SK-N-SH treated with all-trans-retinoic acid at 6 μM for 48 hours (cell line): ENCODE measurements at regions not wholly inside any gene's neighbourhood (a gene's known extent, or its start where the extent isn't known, plus 50 kb on each side); places are given as distances from the start of the nearest gene placed in this dataset.
A peak's percentile ranks its signal among the peaks of the same experiment; 100 is the strongest.

Experiments
- ATAC-seq: fragments of 200-7000 bp; cut with Tn5 transposase; 3 replicates; pipeline ENCODE4 v1.9.1; 2020; ENCODE audit warnings: mild to moderate bottlenecking, moderate library complexity
- ARNTL ChIP-seq: fragments of 450-650 bp; formaldehyde crosslinking; IDR thresholded peaks from 2 replicates; pipeline ENCODE4 v1.5.0; 2020; ENCODE audit warnings: low read depth, mild to moderate bottlenecking, moderate library complexity, borderline replicate concordance
- CSDC2 ChIP-seq: fragments of 250-450 bp; sonication (Bioruptor Pico); IDR thresholded peaks from 2 replicates; pipeline ENCODE4 v1.5.0; 2020; ENCODE audit warnings: mild to moderate bottlenecking, moderate library complexity
- GLIS3 ChIP-seq: fragments of 250-450 bp; sonication (Bioruptor Pico); IDR thresholded peaks from 2 replicates; pipeline ENCODE4 v1.5.0; 2020; ENCODE audit warnings: mild to moderate bottlenecking, moderate library complexity
- ISL1 ChIP-seq: fragments of 250-450 bp; sonication (Bioruptor Pico); IDR thresholded peaks from 2 replicates; pipeline ENCODE4 v2.1.2; 2022; ENCODE audit warnings: mild to moderate bottlenecking, moderate library complexity
- OSR1 ChIP-seq: fragments of 250-450 bp; sonication (Bioruptor Pico); IDR thresholded peaks from 2 replicates; pipeline ENCODE4 v1.8.0; 2022; ENCODE audit warnings: moderate library complexity, mild to moderate bottlenecking, inconsistent platforms
- PPARA ChIP-seq: fragments of 250-450 bp; sonication (Bioruptor Pico); IDR thresholded peaks from 2 replicates; pipeline ENCODE4 v1.5.0; 2020; ENCODE audit warnings: mild to moderate bottlenecking, borderline replicate concordance
- RARB ChIP-seq: fragments of 250-450 bp; sonication (Bioruptor Pico); IDR thresholded peaks from 2 replicates; pipeline ENCODE4 v1.8.0; 2021; ENCODE audit warnings: mild to moderate bottlenecking, moderate library complexity
- SNAI2 ChIP-seq: fragments of 250-450 bp; sonication (Bioruptor Pico); IDR thresholded peaks from 2 replicates; pipeline ENCODE4 v1.5.0; 2020; ENCODE audit warnings: mild to moderate bottlenecking, moderate library complexity
- TCF4 ChIP-seq: fragments of 250-450 bp; sonication (Bioruptor Pico); IDR thresholded peaks from 2 replicates; pipeline ENCODE4 v1.8.0; 2021; ENCODE audit warnings: mild to moderate bottlenecking, moderate library complexity, borderline replicate concordance
- TOX ChIP-seq: fragments of 250-450 bp; sonication (Bioruptor Pico); IDR thresholded peaks from 2 replicates; pipeline ENCODE4 v1.8.0; 2021; ENCODE audit warnings: mild to moderate bottlenecking, moderate library complexity, borderline replicate concordance
- TSHZ2 ChIP-seq: fragments of 250-450 bp; sonication (Bioruptor Pico); IDR thresholded peaks from 2 replicates; pipeline ENCODE4 v1.5.0; 2020; ENCODE audit warnings: mild to moderate bottlenecking, moderate library complexity
- ZFP3 ChIP-seq: fragments of 250-450 bp; sonication (Bioruptor Pico); IDR thresholded peaks from 2 replicates; pipeline ENCODE4 v1.5.0; 2020; ENCODE audit warnings: mild to moderate bottlenecking, moderate library complexity
- ZFP30 ChIP-seq: fragments of 450-650 bp; formaldehyde crosslinking; IDR thresholded peaks from 2 replicates; pipeline ENCODE4 v1.5.0; 2022; ENCODE audit warnings: mild to moderate bottlenecking, moderate library complexity
- ZNF565 ChIP-seq: fragments of 450-650 bp; formaldehyde crosslinking; conservative IDR thresholded peaks from 2 replicates; pipeline ENCODE4 v1.5.0; 2020; ENCODE audit warnings: low read depth, mild to moderate bottlenecking, moderate library complexity
- ZNF70 ChIP-seq: fragments of 450-650 bp; formaldehyde crosslinking; IDR thresholded peaks from 2 replicates; pipeline ENCODE4 v1.5.0; 2020; ENCODE audit warnings: mild to moderate bottlenecking, moderate library complexity
- ZNF8 ChIP-seq: fragments of 450-650 bp; formaldehyde crosslinking; IDR thresholded peaks from 2 replicates; pipeline ENCODE4 v1.5.0; 2020; ENCODE audit warnings: mild to moderate bottlenecking, moderate library complexity
- TF ChIP-seq, protein P1 (sequence below): fragments of 250-450 bp; sonication (Bioruptor Pico); IDR thresholded peaks from 2 replicates; pipeline ENCODE4 v1.5.1; 2021; ENCODE audit warnings: mild to moderate bottlenecking, moderate library complexity
- TF ChIP-seq, protein P2 (sequence below): fragments of 250-450 bp; sonication (Bioruptor Pico); IDR thresholded peaks from 2 replicates; pipeline ENCODE4 v1.8.0; 2020; ENCODE audit warnings: mild to moderate bottlenecking, moderate library complexity, borderline replicate concordance
- TF ChIP-seq, protein P3 (sequence below): fragments of 250-450 bp; sonication (Bioruptor Pico); IDR thresholded peaks from 2 replicates; pipeline ENCODE4 v1.5.1; 2020; ENCODE audit warnings: low read depth, mild to moderate bottlenecking, moderate library complexity

DNA sequence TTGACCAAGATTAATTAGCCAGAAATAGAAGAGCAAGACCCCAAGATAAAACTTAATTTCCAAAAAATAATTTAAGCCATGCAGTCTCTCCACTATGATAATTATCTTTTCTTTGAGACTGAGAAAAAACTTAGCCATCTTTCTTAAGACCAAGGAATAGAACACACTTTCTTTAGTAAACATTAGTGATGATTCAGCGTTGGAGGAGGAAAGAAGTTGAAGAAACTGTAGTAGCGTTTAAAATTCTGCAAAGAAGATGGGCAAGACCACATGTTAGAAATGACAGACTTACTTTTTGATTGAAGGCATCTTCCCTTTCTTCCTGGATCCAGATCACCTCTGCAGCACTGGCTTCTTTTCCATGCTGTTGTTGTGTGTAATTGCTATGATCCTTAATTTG lies 124.8 kb upstream of the RASSF8 start:
- ATAC-seq = no peak
- TF ChIP-seq ZNF8 = no peak
- TF ChIP-seq OSR1 (CRISPR knock-in tag) = no peak
- TF ChIP-seq, protein P1, sequence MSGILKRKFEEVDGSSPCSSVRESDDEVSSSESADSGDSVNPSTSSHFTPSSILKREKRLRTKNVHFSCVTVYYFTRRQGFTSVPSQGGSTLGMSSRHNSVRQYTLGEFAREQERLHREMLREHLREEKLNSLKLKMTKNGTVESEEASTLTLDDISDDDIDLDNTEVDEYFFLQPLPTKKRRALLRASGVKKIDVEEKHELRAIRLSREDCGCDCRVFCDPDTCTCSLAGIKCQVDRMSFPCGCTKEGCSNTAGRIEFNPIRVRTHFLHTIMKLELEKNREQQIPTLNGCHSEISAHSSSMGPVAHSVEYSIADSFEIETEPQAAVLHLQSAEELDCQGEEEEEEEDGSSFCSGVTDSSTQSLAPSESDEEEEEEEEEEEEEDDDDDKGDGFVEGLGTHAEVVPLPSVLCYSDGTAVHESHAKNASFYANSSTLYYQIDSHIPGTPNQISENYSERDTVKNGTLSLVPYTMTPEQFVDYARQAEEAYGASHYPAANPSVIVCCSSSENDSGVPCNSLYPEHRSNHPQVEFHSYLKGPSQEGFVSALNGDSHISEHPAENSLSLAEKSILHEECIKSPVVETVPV (CRISPR knock-in tag) = no peak
- TF ChIP-seq GLIS3 (CRISPR knock-in tag) = no peak
- no peak for TF ChIP-seq RARB (CRISPR knock-in tag)
- TF ChIP-seq ZFP3 (CRISPR knock-in tag) = no peak
- TF ChIP-seq ZNF565 (CRISPR knock-in tag) = no peak
- TF ChIP-seq CSDC2 (CRISPR knock-in tag) = no peak
- TF ChIP-seq TOX = no peak
- TF ChIP-seq ZFP30 (CRISPR knock-in tag) = no peak
- no peak for TF ChIP-seq PPARA (CRISPR knock-in tag)
- TF ChIP-seq, protein P2, sequence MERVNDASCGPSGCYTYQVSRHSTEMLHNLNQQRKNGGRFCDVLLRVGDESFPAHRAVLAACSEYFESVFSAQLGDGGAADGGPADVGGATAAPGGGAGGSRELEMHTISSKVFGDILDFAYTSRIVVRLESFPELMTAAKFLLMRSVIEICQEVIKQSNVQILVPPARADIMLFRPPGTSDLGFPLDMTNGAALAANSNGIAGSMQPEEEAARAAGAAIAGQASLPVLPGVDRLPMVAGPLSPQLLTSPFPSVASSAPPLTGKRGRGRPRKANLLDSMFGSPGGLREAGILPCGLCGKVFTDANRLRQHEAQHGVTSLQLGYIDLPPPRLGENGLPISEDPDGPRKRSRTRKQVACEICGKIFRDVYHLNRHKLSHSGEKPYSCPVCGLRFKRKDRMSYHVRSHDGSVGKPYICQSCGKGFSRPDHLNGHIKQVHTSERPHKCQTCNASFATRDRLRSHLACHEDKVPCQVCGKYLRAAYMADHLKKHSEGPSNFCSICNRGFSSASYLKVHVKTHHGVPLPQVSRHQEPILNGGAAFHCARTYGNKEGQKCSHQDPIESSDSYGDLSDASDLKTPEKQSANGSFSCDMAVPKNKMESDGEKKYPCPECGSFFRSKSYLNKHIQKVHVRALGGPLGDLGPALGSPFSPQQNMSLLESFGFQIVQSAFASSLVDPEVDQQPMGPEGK (CRISPR knock-in tag) = no peak
- TF ChIP-seq TCF4 (CRISPR knock-in tag) = no peak
- no peak for TF ChIP-seq SNAI2
- TF ChIP-seq ARNTL (CRISPR knock-in tag) = no peak
- TF ChIP-seq, protein P3, sequence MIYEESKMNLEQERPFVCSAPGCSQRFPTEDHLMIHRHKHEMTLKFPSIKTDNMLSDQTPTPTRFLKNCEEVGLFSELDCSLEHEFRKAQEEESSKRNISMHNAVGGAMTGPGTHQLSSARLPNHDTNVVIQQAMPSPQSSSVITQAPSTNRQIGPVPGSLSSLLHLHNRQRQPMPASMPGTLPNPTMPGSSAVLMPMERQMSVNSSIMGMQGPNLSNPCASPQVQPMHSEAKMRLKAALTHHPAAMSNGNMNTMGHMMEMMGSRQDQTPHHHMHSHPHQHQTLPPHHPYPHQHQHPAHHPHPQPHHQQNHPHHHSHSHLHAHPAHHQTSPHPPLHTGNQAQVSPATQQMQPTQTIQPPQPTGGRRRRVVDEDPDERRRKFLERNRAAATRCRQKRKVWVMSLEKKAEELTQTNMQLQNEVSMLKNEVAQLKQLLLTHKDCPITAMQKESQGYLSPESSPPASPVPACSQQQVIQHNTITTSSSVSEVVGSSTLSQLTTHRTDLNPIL (CRISPR knock-in tag) = no peak
- no peak for TF ChIP-seq ZNF70 (CRISPR knock-in tag)

DNA sequence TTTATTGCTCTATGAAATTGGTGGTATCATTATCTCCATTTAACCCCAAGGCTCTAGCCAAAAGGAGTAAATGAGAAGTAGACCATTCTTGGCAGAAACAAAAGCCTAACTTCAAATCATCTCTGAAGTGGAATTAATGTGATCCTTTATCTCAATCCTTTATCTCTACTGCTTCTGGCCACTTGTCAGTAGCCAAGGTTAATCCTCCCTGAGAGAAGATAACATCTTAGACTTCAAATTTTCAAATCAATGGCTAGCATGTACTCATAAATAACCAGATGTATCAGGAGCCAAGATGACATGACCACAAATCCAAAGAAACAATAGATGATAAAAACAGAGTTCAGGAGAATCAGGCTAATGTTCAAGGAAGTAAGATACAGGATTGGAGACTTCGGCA lies 123.1 kb upstream of the RASSF8 start:
- TF ChIP-seq TSHZ2 (CRISPR knock-in tag) = no peak
- no peak for TF ChIP-seq OSR1 (CRISPR knock-in tag)
- no peak for TF ChIP-seq TCF4 (CRISPR knock-in tag)
- peak; percentile 53; the same call in 1 of the 2 replicates for TF ChIP-seq ISL1 (CRISPR knock-in tag)
- TF ChIP-seq CSDC2 (CRISPR knock-in tag) = no peak
- no peak for ATAC-seq

- TF ChIP-seq TCF4 (CRISPR knock-in tag) (no peak), CSDC2 (CRISPR knock-in tag) (no peak), TSHZ2 (CRISPR knock-in tag) (no peak), ZFP3 (CRISPR knock-in tag) (no peak), ISL1 (CRISPR knock-in tag) (no peak)
- ATAC-seq = no peak
These were observed 120.5 kb upstream of the RASSF8 start for GRCh38 chr12:25838007-25838406.
